ENCODE measurements at regions not wholly inside any gene's neighbourhood (a gene's known extent, or its start where the extent isn't known, plus 50 kb on each side); places are given as distances from the start of the nearest gene placed in this dataset.

DNA sequence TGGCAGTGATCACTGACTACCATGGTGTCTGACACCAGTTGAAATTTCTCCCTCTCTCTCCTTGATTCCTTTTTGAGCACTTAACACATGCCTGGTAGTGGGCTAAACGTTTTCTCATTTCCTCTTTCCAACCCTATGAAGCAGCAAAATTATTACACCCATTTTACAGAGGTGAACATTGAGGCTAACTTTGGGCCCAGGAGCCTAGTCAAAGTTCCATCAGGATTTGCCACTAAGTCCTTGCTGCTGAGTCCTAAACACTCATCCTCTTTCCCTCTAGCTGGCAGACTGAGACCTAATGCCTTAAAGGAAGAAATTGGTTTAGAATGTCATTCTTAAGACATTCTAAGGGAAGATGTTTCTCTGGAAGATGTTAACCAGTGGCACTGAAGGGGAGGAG, 74.7 kb upstream of the IRX3 start:
- Histone ChIP-seq H3K9me3 (ENCODE audit: control insufficient read depth in 2 of 2, insufficient read depth in 1 of 2, low read depth in 1 of 2, low read length in 1 of 2) (no peaks in the 10 kb centered on the region), H3K27me3 (ENCODE audit: control insufficient read depth in 3 of 3, insufficient read depth in 3 of 3, low read length in 3 of 3) (peaks cover 0 to 13% (median 7%) of the 10 kb centered on the region in 3 donors), H3K4me1 (ENCODE audit: control insufficient read depth in 3 of 3, insufficient read depth in 2 of 3, low read depth in 1 of 3, low read length in 2 of 3) (no peaks in the 10 kb centered on the region), H3K27ac (ENCODE audit: low read depth in 1 of 3, low read length in 2 of 3) (no peak overlapping the region), H3K4me3 (ENCODE audit: low read depth in 1 of 3, low read length in 3 of 3) (no peak overlapping the region), H3K36me3 (ENCODE audit: control insufficient read depth in 3 of 3, insufficient read depth in 2 of 3, low read depth in 1 of 3, low read length in 3 of 3) (no peaks in the 10 kb centered on the region)
- FAIRE-seq (no peak), DNase-seq (no peak)
- 20 to 50% (median 33%) methylated on average over 1 of the region's 1 CpG for WGBS, 3 donors

DNA sequence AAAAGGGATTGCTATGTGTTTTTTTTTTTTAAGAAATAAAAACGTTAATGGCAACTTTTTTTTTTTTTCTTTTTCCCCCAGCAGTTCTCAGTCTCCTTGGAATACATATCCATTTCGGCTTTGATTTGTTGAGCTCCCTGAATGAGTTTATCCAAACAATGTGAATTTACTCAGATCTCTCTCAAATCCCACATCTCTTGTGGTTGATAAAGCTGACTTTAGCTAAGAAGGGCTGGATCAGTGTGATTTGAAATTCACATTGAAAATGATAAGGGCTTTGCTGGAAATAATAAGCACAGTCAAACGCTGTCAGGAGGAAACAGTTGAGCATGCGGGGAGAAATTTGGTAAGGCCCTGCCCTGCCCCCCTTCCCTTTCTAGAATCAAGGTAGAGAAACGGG, 74.1 kb upstream of the IRX3 start:
- DNase-seq, result no peak
- H3K36me3 ChIP-seq (ENCODE audit: control insufficient read depth in 3 of 3, insufficient read depth in 2 of 3, low read depth in 1 of 3, low read length in 3 of 3), result no peaks in the 10 kb centered on the region
- H3K4me3 ChIP-seq (ENCODE audit: low read depth in 1 of 3, low read length in 3 of 3), result no peak overlapping the region
- H3K4me1 ChIP-seq (ENCODE audit: control insufficient read depth in 3 of 3, insufficient read depth in 2 of 3, low read depth in 1 of 3, low read length in 2 of 3), result no peaks in the 10 kb centered on the region
- H3K27ac ChIP-seq (ENCODE audit: low read depth in 1 of 3, low read length in 2 of 3), result no peak overlapping the region
- 29 to 38% (median 29%) methylated on average over 5 of the region's 5 CpGs for WGBS, 3 donors
- H3K9me3 ChIP-seq (ENCODE audit: control insufficient read depth in 2 of 2, insufficient read depth in 1 of 2, low read depth in 1 of 2, low read length in 1 of 2), result no peaks in the 10 kb centered on the region
- H3K27me3 ChIP-seq (ENCODE audit: control insufficient read depth in 3 of 3, insufficient read depth in 3 of 3, low read length in 3 of 3), result peaks cover 0 to 13% (median 10%) of the 10 kb centered on the region in 3 donors
- no peak for FAIRE-seq

DNA sequence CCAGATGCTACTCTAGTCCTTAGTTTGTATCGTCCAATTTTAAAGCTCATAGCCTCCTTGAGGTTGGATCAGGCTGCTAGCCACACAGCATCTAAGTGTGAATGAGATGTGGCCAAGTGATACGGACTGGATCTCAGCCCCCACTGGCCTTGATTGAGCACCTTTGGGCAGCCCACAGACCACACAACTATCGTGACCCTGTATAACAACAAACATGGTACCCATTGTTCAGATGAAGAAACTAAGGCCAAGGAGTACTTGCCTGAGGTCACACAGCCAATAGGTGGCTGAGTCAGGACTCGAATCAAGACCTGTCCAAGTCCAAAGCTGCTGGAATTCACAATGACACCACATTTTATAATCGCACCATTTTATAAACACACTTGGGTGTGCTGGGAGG, 73.0 kb upstream of the IRX3 start:
- peaks cover 0 to 3% of the 10 kb centered on the region in 2 donors for H3K9me3 ChIP-seq (ENCODE audit: control insufficient read depth in 2 of 2, insufficient read depth in 1 of 2, low read depth in 1 of 2, low read length in 1 of 2)
- no peak overlapping the region for H3K27ac ChIP-seq (ENCODE audit: low read depth in 1 of 3, low read length in 2 of 3)
- no peak overlapping the region for H3K4me3 ChIP-seq (ENCODE audit: low read depth in 1 of 3, low read length in 3 of 3)
- FAIRE-seq, result no peak
- 66 to 74% (median 69%) methylated on average over 5 of the region's 5 CpGs for WGBS, 3 donors
- no peak for DNase-seq
- H3K4me1 ChIP-seq (ENCODE audit: control insufficient read depth in 3 of 3, insufficient read depth in 2 of 3, low read depth in 1 of 3, low read length in 2 of 3), result no peaks in the 10 kb centered on the region
- no peaks in the 10 kb centered on the region for H3K36me3 ChIP-seq (ENCODE audit: control insufficient read depth in 3 of 3, insufficient read depth in 2 of 3, low read depth in 1 of 3, low read length in 3 of 3)
- H3K27me3 ChIP-seq (ENCODE audit: control insufficient read depth in 3 of 3, insufficient read depth in 3 of 3, low read length in 3 of 3), result peaks cover 0 to 13% (median 10%) of the 10 kb centered on the region in 3 donors

DNA sequence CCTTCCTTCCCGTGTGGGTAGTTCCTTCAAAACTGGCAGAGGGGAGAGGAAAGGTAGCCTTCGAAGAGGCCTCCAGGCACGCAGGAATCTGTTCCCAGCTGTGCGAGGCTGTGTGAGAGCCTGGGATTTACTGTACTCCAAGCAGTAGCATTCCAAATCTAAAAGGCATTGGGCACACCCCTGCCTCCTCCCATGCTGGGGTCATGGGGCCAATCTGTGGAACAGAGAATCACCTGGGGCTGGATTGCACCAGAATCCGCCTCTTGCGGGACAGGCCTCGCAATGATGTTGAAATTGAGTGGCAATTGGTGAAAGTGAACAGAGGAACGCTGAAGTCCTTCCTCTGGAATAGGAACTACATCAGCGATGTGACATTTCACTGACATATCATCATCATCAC, 72.5 kb upstream of the IRX3 start:
- Histone ChIP-seq H3K27ac (ENCODE audit: low read depth in 1 of 3, low read length in 2 of 3) (no peak overlapping the region), H3K9me3 (ENCODE audit: control insufficient read depth in 2 of 2, insufficient read depth in 1 of 2, low read depth in 1 of 2, low read length in 1 of 2) (peaks cover 0 to 3% of the 10 kb centered on the region in 2 donors), H3K36me3 (ENCODE audit: control insufficient read depth in 3 of 3, insufficient read depth in 2 of 3, low read depth in 1 of 3, low read length in 3 of 3) (no peaks in the 10 kb centered on the region), H3K27me3 (ENCODE audit: control insufficient read depth in 3 of 3, insufficient read depth in 3 of 3, low read length in 3 of 3) (peaks cover 0 to 13% (median 10%) of the 10 kb centered on the region in 3 donors), H3K4me3 (ENCODE audit: low read depth in 1 of 3, low read length in 3 of 3) (no peak overlapping the region), H3K4me1 (ENCODE audit: control insufficient read depth in 3 of 3, insufficient read depth in 2 of 3, low read depth in 1 of 3, low read length in 2 of 3) (no peaks in the 10 kb centered on the region)
- WGBS, 3 donors, result 77 to 82% (median 81%) methylated on average over 9 of the region's 9 CpGs
- no peak for FAIRE-seq
- no peak for DNase-seq

DNA sequence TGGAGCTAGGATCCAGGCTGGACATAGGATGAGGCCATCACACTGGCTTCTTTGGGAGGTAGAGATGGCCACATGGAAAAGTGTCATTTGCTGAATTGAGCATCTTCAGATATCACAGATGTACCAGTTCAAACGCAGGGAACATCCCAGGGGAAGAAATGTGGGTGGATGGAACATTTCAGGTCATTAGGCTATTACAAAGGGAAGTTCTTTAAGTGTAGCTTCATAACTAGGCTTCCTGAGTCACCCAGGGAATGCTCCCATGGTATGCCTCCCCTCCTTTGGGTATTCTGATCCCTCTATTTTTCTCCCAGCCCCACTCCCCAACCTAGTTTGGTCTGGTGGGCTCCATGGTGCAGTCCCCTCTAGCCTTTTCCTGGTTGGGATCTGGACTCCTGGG, 69.8 kb upstream of the IRX3 start:
- Histone ChIP-seq H3K4me3 (ENCODE audit: low read depth in 1 of 3, low read length in 3 of 3) (no peak overlapping the region), H3K27ac (ENCODE audit: low read depth in 1 of 3, low read length in 2 of 3) (no peak overlapping the region), H3K36me3 (ENCODE audit: control insufficient read depth in 3 of 3, insufficient read depth in 2 of 3, low read depth in 1 of 3, low read length in 3 of 3) (no peaks in the 10 kb centered on the region), H3K4me1 (ENCODE audit: control insufficient read depth in 3 of 3, insufficient read depth in 2 of 3, low read depth in 1 of 3, low read length in 2 of 3) (no peaks in the 10 kb centered on the region), H3K27me3 (ENCODE audit: control insufficient read depth in 3 of 3, insufficient read depth in 3 of 3, low read length in 3 of 3) (peaks cover 0 to 8% (median 7%) of the 10 kb centered on the region in 3 donors), H3K9me3 (ENCODE audit: control insufficient read depth in 2 of 2, insufficient read depth in 1 of 2, low read depth in 1 of 2, low read length in 1 of 2) (peaks cover 0 to 3% of the 10 kb centered on the region in 2 donors)
- DNase-seq (no peak), FAIRE-seq (no peak)
- WGBS, 3 donors, result 38 to 68% (median 44%) methylated on average over 1 of the region's 1 CpG

DNA sequence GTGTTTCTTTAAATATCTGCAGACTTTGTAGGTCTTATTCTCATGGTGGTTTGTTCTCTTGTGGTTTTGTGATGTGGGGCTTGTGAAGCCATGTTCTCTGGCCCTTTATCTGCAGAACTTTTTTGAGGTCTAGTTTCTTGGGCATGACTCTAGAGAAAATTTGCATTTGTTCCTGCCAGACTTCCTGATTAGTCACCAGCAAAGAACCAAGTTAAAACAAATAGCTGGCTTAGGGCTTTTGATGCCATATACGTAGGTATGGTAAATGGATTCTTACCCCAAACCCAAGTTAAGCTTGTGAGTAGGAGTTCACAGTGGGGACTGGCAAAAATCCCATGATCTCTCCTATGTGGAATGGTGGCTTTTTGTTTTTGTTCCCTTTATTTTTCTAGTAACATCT, 68.7 kb upstream of the IRX3 start:
- 58 to 78% (median 61%) methylated on average over 1 of the region's 1 CpG for WGBS, 3 donors
- DNase-seq (no peak), FAIRE-seq (no peak)
- H3K27ac ChIP-seq (ENCODE audit: low read depth in 1 of 3, low read length in 2 of 3), result no peak overlapping the region
- H3K4me3 ChIP-seq (ENCODE audit: low read depth in 1 of 3, low read length in 3 of 3), result no peak overlapping the region
- no peaks in the 10 kb centered on the region for H3K36me3 ChIP-seq (ENCODE audit: control insufficient read depth in 3 of 3, insufficient read depth in 2 of 3, low read depth in 1 of 3, low read length in 3 of 3)
- H3K9me3 ChIP-seq (ENCODE audit: control insufficient read depth in 2 of 2, insufficient read depth in 1 of 2, low read depth in 1 of 2, low read length in 1 of 2), result peaks cover 0 to 3% of the 10 kb centered on the region in 2 donors
- peaks cover 0 to 4% (median 3%) of the 10 kb centered on the region in 3 donors for H3K27me3 ChIP-seq (ENCODE audit: control insufficient read depth in 3 of 3, insufficient read depth in 3 of 3, low read length in 3 of 3)
- no peaks in the 10 kb centered on the region for H3K4me1 ChIP-seq (ENCODE audit: control insufficient read depth in 3 of 3, insufficient read depth in 2 of 3, low read depth in 1 of 3, low read length in 2 of 3)

DNA sequence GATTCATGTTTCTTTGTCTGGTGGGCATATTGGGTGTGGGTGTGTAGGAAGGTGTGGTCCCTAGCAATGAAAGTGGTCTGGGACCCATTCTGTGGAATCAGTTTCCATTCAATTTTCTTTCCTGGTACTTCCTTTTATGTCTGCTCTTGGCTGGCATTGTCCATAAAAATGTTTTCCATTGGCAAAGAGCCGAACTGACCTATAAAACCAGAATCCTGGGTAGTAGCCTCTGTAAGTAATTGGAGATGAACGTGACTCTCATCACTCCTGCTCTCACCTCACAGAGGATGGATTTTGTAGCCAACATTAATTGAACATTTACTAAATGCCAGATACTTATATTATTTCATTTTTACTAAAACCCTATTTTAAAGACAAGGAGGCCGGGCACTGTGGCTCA, 66.5 kb upstream of the IRX3 start:
- WGBS, 3 donors, result 53 to 81% (median 65%) methylated on average over 3 of the region's 3 CpGs
- no peak for FAIRE-seq
- H3K27me3 ChIP-seq (ENCODE audit: control insufficient read depth in 3 of 3, insufficient read depth in 3 of 3, low read length in 3 of 3), result peaks cover 0 to 4% (median 3%) of the 10 kb centered on the region in 3 donors
- H3K4me3 ChIP-seq (ENCODE audit: low read depth in 1 of 3, low read length in 3 of 3), result no peak overlapping the region
- H3K27ac ChIP-seq (ENCODE audit: low read depth in 1 of 3, low read length in 2 of 3), result no peak overlapping the region
- H3K36me3 ChIP-seq (ENCODE audit: control insufficient read depth in 3 of 3, insufficient read depth in 2 of 3, low read depth in 1 of 3, low read length in 3 of 3), result no peaks in the 10 kb centered on the region
- no peaks in the 10 kb centered on the region for H3K4me1 ChIP-seq (ENCODE audit: control insufficient read depth in 3 of 3, insufficient read depth in 2 of 3, low read depth in 1 of 3, low read length in 2 of 3)
- no peak for DNase-seq
- peaks cover 0 to 14% of the 10 kb centered on the region in 2 donors for H3K9me3 ChIP-seq (ENCODE audit: control insufficient read depth in 2 of 2, insufficient read depth in 1 of 2, low read depth in 1 of 2, low read length in 1 of 2)

DNA sequence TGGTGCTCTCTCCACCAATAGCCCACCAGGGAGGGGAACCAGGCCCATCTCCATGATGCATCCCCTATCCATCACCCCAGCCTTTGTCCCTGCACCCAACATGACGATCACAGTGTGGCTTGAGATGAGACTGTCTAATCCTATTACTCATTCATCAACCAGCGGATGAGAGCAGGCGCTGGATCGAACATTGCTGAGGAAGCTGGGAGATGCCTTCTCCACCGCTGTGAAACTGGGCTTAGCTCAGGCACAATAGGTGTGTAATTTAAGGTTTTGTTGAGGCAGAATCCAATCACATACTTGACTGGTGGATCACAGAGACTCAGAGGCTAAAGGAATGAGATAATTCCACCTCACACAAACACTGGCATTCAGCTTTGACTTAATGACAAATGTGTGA, 64.6 kb upstream of the IRX3 start:
- no peak overlapping the region for H3K27ac ChIP-seq (ENCODE audit: low read depth in 1 of 3, low read length in 2 of 3)
- no peaks in the 10 kb centered on the region for H3K36me3 ChIP-seq (ENCODE audit: control insufficient read depth in 3 of 3, insufficient read depth in 2 of 3, low read depth in 1 of 3, low read length in 3 of 3)
- no peak overlapping the region for H3K4me3 ChIP-seq (ENCODE audit: low read depth in 1 of 3, low read length in 3 of 3)
- H3K9me3 ChIP-seq (ENCODE audit: control insufficient read depth in 2 of 2, insufficient read depth in 1 of 2, low read depth in 1 of 2, low read length in 1 of 2), result peaks cover 0 to 15% of the 10 kb centered on the region in 2 donors
- no peak for DNase-seq
- no peak for FAIRE-seq
- peaks cover 0 to 4% (median 2%) of the 10 kb centered on the region in 3 donors for H3K27me3 ChIP-seq (ENCODE audit: control insufficient read depth in 3 of 3, insufficient read depth in 3 of 3, low read length in 3 of 3)
- 87 to 93% (median 88%) methylated on average over 5 of the region's 5 CpGs for WGBS, 3 donors
- peaks cover 0 to 3% (median 0%) of the 10 kb centered on the region in 3 donors for H3K4me1 ChIP-seq (ENCODE audit: control insufficient read depth in 3 of 3, insufficient read depth in 2 of 3, low read depth in 1 of 3, low read length in 2 of 3)

DNA sequence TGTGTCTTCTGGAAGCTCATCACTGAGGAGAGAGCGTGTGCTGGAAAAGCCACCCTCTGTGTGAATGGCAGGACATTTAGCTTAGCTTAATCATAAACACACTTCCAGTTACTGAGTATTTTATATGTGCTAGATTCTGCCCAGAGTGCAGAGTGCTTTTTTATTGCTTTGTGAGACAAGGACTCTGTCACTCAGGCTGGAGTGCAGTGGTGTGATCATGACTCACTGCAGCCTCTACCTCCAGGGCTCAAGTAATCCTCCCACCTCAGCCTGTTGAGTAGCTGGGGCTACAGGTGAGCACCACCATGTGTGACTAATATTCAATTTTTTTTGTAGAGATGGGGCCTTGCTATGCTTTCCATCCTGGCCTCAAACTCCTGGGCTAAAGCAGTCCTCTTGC, 61.4 kb upstream of the IRX3 start:
- DNase-seq, result peak; percentile 42 to 75
- Histone ChIP-seq H3K36me3 (ENCODE audit: control insufficient read depth in 3 of 3, insufficient read depth in 2 of 3, low read depth in 1 of 3, low read length in 3 of 3) (no peaks in the 10 kb centered on the region), H3K4me3 (ENCODE audit: low read depth in 1 of 3, low read length in 3 of 3) (no peak overlapping the region), H3K4me1 (ENCODE audit: control insufficient read depth in 3 of 3, insufficient read depth in 2 of 3, low read depth in 1 of 3, low read length in 2 of 3) (peaks cover 0 to 3% (median 0%) of the 10 kb centered on the region in 3 donors), H3K9me3 (ENCODE audit: control insufficient read depth in 2 of 2, insufficient read depth in 1 of 2, low read depth in 1 of 2, low read length in 1 of 2) (peaks cover 0 to 11% of the 10 kb centered on the region in 2 donors), H3K27ac (ENCODE audit: low read depth in 1 of 3, low read length in 2 of 3) (no peak overlapping the region), H3K27me3 (ENCODE audit: control insufficient read depth in 3 of 3, insufficient read depth in 3 of 3, low read length in 3 of 3) (peaks cover 0 to 4% (median 0%) of the 10 kb centered on the region in 3 donors)
- FAIRE-seq, result no peak
- 23 to 80% (median 63%) methylated on average over 1 of the region's 1 CpG for WGBS, 3 donors

Data from small intestine (tissue), 7 donors.